Stimulated activated CD8-positive, alpha-beta memory T cell treated with anti-CD3 and anti-CD28 coated beads, Interleukin-12 subunit alpha, Interleukin-12 subunit beta, amount 100 ng/mL, for 24 hours (primary cell): ENCODE measurements at regions not wholly inside any gene's neighbourhood (a gene's known extent, or its start where the extent isn't known, plus 50 kb on each side); places are given as distances from the start of the nearest gene placed in this dataset.

Experiments used
- DNase-seq: peaks from one replicate; pipeline ENCODE4 v3.0.0-alpha.2; 2020; ENCODE audit errors: extremely low read depth

- no peak for DNase-seq
These were observed 294.7 kb downstream of the FBXO15 start for GRCh38 chr18:73852789-73853549.

- DNase-seq: no peak
These were observed 296.9 kb downstream of the FBXO15 start for GRCh38 chr18:73850782-73851181.

DNA sequence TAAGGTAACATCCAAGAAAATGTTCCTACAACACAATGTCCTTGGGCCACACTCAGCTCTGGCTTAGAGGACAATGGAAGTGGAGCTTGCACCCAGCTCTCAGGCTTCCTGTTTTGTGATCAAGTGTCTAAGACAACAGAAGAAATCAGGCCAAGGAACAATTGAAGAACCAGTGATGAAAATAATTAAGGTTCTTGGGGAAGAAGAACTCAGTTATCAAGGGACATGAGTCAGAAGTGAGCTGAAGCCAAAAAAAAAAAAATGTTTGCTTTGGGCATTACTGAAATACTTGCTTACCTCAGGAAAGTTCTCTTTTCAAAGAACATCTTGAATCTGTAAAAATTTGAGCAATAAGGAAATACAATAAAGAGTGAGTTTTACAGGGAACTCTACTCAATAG, 299.0 kb downstream of the FBXO15 start:
- DNase-seq: no peak

DNA sequence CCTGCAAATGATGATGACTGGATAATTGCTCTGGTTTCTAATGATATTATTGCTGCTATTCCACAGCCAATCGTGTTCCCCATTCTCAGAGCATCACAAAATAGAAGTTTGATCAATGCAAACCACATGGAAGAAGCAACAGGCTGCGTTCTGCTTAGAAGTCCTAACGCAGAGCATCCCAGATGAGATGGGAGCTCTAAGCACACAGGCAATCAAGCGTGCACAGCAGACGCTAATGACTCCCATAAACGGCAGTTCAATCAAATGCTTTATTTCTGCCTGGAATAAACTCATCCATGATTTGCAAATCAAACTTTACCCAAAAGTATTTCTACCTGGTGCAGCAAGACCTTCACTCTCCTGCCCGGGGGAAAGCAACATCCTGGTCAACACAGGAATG, 304.2 kb downstream of the FBXO15 start:
- DNase-seq: no peak

DNA sequence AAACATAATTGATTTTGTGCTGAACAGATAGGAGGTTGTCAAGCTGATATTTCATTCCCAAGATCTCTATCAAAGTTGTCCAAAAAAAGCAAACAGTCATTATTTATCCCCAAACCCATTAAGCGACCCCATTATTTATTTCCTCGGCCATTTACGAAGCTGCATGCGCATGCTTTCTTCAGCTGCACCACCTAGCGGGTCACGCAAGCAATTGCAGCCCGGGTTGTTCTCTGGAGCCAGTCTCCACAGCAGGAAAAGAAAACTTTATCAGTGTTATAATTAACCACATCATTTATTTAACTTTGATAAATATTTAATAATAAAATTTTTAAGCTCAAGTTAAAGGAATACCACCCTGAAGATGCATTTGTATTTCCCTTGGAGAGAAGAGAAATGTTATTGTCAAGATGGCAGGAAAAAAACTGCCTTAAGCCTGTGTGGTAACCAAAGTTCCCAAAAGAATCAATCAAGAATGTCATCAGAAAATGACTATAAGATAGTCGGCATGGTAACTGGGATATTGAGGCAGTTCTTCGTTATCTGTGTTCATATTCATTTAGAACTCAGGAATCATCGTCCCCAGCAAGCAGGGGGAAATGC, 304.7 kb downstream of the FBXO15 start:
- DNase-seq: peak; percentile 3

DNA sequence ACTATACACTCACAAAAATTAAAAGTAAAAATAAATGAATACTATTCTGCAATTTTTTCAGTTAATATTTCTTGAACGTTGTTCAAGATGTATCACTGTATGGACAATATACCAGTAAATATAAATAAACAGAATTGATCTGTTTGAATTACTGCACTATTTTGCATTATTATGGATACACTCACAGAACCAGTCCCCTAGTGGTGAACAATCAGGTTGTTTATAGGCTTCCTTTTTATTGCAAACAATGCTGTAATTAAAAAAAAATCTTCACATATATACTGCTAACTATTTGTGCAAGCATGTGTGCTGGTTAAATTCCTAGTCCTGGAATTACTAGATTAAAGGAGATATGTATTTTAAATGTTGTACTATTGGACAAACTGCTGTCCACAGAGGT, 306.0 kb downstream of the FBXO15 start:
- DNase-seq: no peak

DNA sequence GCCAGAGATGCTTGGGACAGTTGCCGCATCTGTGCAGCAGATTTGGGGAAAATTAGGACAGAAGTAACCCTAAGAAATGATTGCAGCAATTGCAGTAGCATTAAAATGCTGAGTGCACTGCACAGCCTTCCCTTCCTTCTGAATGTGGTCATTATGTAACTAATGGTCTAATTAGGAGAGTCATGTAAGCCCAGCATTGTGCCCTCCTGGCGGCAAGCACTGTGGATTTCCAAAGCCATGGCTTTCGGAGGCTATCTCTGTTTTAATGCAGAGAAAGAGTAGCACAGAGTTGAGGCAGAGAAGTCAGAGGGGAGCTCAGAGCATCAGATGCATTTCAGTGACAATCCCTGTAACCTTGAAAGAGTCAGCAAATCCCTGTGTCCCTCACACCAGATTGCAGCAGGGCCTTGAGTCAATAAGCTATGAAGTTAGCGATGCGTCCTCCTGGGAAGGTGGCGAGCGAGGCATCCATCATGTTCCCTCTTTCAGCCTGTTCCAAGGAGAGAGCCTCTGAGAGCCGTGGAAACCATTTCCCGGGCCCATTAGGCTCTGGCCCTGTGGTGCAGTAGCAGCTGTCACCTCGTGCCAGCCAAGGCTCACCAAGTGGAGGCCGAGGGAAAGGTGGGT, 307.2 kb downstream of the FBXO15 start:
- no peak for DNase-seq

GRCh38 chr18:73839441-73839840, 308.2 kb downstream of the FBXO15 start:
- DNase-seq: no peak

DNA sequence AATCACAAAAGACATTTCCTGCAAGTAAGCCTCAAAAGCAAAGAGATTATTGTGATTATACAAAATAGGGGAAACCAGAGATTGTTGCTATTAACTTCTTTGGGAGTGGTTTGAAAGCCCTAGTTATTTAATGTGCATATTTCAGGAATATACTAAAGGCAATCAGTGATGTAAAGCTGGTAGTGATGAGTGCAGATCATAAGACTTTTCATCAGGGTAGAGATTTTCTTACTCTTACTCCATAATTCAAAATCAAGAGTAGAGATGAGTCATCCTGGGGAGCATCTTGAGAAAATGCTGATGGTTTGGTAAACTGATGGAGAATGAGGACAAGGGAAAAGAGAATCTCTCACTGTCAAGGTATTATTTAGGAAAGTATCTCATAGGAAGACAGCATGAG, 309.5 kb downstream of the FBXO15 start:
- DNase-seq: no peak

DNA sequence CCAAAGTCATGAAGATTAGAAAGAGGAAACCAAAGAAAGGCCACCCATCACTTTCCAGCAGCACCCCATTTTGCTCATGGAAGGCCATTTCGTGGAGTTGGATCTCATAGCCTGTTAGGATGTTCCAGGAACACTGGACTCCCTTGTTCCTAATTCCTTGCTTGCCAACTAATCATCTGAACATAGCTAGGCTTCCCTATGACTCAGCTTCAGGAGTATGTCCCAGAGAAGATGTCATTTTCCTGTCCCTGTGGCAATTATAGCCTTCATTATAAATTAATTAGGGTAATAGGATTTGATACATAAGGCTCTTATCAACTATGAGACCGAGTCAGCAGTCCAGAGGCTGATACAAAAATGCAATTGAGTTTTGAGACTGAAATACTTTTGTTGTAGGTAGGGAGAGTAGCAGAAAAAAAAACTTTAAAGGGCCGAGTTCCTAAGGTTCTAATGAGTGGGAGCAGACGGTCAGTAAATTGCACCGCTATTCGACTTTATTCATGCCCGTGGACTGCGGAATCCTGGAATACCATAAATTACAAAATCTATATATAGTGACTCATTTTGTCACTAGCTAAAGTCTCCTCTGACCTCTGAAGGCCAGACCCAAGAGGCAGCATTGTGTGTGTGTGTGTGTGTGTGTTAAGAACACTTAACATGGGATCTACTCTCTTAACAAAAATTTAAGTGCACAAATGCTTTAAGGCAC, 311.8 kb downstream of the FBXO15 start:
- DNase-seq: no peak

DNA sequence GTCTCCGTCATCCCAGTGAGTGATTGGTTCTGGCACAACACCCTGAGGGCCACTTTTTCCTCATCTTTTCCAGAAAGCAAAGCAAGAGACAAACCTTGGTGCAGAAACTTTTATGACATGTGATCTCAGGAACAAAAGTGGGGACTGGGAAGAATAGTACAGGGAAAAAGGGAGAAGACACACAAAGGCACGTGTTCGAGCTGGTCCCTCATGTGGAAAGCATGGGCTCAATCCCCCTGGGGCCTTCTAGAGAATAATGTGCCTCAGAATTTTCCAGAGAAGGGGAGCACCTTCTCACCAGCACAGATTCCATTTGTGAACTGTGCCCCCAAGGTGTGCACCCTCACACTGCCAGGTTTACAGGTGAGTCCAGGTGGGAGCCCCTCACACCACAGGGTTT, 312.6 kb downstream of the FBXO15 start:
- no peak for DNase-seq

- no peak for DNase-seq
These were observed 315.9 kb downstream of the FBXO15 start for GRCh38 chr18:73831688-73832087.

DNA sequence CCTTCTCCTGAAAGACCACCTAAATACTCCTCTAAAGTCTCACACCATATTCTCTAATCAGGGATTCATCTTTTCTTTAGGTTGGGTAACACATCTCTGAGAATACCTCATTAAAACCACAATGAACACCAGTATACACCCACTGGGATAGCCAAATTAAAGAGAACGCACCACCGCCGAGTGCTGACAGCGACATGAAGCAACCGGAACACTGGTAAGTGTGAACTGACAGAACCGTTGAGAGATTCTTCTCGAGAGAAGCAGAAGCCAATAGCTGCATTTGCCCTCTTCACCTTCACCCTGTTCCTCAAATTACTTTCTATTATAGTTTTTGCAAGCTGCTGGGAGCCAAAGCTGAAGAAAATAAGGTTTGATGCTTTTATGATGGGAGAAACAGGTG, 318.5 kb downstream of the FBXO15 start:
- DNase-seq: no peak

GRCh38 chr18:73827801-73828200, 319.8 kb downstream of the FBXO15 start:
- DNase-seq: no peak

DNA sequence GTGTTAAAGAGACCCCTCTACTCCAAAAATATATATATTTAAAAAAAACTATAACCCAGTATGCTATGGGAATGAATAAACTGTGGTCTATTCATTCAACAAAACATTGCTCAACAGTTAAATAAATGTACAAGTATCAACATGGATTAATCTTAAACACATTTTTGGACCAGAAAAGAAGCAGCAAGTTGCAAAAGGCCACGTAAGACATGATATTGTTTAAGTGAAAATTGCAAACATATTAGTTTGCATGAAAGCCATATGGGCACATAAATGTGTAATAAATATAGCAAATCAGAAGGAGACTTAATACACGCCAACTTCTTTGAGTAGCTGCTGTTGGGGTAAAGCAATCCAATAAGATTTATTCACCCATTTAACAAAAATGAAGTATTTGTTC, 321.5 kb downstream of the FBXO15 start:
- no peak for DNase-seq

DNA sequence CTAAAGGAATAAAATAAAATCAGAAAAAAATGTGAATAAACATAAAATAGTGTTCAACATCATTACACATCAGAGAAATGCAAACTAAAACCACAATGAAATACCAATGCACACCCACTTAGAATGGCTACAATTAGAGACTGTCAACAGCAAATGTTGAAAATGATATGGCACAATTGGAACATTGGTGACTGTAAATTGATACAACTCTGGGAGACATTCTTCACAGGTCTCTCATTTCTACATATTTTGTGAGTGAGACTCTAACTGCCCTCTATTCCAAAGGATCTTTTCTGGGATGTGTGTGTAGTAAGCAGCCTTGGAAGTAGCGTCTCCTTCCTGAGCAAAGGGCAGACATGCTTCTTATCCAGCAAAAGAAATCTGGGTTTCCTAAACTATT, 323.0 kb downstream of the FBXO15 start:
- DNase-seq: no peak

DNA sequence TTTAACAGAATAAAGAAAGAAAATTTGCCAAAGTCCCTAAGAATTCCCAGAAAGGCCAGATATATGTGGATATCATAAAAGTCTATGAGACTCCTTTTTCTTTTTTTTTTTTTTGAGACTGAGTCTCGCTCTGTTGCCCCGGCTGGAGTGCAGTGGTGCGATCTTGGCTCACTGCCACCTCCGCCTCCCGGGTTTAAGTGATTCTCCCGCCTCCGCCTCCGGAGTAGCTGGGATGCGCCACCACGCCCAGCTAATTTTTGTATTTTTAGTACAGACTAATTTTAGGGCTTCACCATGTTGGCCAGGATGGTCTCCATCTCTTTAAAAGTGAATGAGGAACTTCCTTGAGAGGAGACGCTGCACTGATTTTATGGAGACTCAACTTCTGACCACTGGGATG, 335.2 kb downstream of the FBXO15 start:
- DNase-seq: no peak

DNA sequence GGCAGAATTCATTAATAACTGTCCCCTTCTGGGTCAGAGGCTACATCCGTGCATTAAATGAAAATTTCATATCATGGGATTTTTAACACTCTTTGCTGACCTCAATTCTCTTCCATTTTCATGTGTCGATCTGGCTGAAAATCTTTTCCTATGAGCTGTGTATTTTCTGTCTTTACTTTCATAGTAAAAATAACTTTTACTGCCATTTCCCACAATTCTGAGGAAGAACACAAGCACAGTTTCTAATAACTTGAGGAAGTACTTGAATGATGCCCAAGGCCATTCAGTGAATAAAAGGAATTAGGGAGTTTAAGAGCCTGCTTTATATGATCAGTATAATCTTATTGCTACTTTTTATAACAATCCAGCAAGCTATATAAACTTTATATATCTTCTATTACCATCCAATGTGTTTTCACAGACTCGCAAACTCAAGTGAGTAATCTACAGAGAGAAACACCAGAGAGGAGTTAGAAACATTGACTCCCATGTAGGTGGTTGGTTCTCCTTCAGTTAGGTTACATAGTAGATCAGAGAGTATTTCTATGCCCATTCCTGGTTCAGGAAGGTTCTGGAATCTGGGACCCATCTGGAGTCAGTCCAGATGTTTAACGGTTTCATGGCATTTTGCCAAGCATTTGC, 340.0 kb downstream of the FBXO15 start:
- no peak for DNase-seq

- DNase-seq: no peak
These were observed 341.6 kb downstream of the FBXO15 start for GRCh38 chr18:73805991-73806390.

- DNase-seq: no peak
These were observed 350.2 kb downstream of the FBXO15 start for GRCh38 chr18:73797419-73797818.

DNA sequence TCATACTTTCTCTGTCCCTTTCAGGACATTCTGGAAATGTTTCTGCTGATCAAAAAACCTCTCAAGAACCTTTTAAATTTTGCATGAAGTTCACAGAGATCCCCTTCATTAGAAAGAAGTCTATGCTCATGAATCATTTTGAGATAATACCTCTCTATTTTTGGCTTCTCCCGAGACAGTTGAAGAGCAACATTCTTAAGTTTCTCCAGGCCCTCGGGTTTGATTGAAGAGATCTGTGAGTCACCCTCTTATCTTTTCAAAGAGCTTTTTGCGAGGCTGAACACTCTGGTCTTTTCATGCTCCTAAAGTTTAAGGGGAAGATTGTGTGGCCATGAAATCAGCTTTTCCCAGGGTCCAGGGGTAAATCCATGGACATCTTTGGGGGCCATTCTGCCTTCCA, 354.2 kb downstream of the FBXO15 start:
- no peak for DNase-seq

DNA sequence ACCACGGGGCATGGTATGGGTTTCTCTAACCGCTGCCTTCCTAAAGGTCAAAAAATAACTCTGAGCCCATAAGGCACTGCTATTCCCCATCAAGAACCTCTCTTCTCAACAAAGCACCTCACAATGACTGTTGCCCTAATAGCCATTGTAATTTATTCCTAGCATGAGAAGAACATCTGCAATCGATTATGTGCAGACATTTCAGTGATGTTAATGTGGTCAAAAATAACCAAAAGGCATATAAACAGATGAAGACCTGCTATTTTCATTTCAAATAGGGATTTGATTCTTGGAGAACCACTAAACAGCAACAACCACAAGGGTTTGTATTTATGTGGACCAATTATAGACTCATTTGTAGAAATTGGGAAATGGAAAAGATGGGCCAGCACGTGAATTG, 356.6 kb downstream of the FBXO15 start:
- no peak for DNase-seq
